Smooth muscle cell (in vitro differentiated cells): ENCODE measurements at regions not wholly inside any gene's neighbourhood (a gene's known extent, or its start where the extent isn't known, plus 50 kb on each side); places are given as distances from the start of the nearest gene placed in this dataset.
A peak's percentile ranks its signal among the peaks of the same experiment; 100 is the strongest.

ENCODE experiments used
- DNase-seq: peaks from one replicate; lab custom pipeline; 2025; ENCODE audit not compliant: unreplicated experiment; lab: John Stamatoyannopoulos, UW
- H2AFZ ChIP-seq: fragments of 200-600 bp; sonication (generic); 2 replicates; pipeline ENCODE4 v1.6.0; 2016; ENCODE audit warnings: antibody characterized with exemption, low read depth, mild to moderate bottlenecking
- H3F3A ChIP-seq: fragments of 200-600 bp; sonication (generic); 2 replicates; pipeline ENCODE4 v1.6.0; 2017; ENCODE audit warnings: antibody characterized with exemption, low read depth
- H3K27ac ChIP-seq: fragments of 200-600 bp; sonication (generic); 2 replicates; pipeline ENCODE4 v1.5.1; 2016; ENCODE audit warnings: low read depth, mild to moderate bottlenecking
- H3K27me3 ChIP-seq: fragments of 200-600 bp; sonication (generic); 2 replicates; pipeline ENCODE4 v1.6.1; 2016; ENCODE audit warnings: low read depth, mild to moderate bottlenecking
- H3K36me3 ChIP-seq: fragments of 200-600 bp; sonication (generic); 2 replicates; pipeline ENCODE4 v1.5.1; 2016; ENCODE audit warnings: low read depth
- H3K4me1 ChIP-seq: fragments of 200-600 bp; sonication (generic); 2 replicates; pipeline ENCODE4 v1.5.1; 2016; ENCODE audit warnings: low read depth
- H3K4me2 ChIP-seq: fragments of 200-600 bp; sonication (generic); 2 replicates; pipeline ENCODE4 v1.6.0; 2016; ENCODE audit warnings: mild to moderate bottlenecking
- H3K4me3 ChIP-seq: fragments of 200-600 bp; sonication (generic); 2 replicates; pipeline ENCODE4 v1.5.1; 2016; ENCODE audit warnings: mild to moderate bottlenecking
- H3K79me2 ChIP-seq: fragments of 200-600 bp; sonication (generic); 2 replicates; pipeline ENCODE4 v1.6.0; 2016; ENCODE audit warnings: low read depth, mild to moderate bottlenecking
- H3K9ac ChIP-seq: fragments of 200-600 bp; sonication (generic); 2 replicates; pipeline ENCODE4 v1.6.0; 2016; ENCODE audit warnings: low read depth
- H3K9me3 ChIP-seq: fragments of 200-600 bp; sonication (generic); replicated peaks from 2 replicates; pipeline ENCODE4 v1.5.1; 2016; ENCODE audit warnings: low read depth
- H4K20me1 ChIP-seq: fragments of 200-600 bp; sonication (generic); 2 replicates; pipeline ENCODE4 v1.6.0; 2016; ENCODE audit warnings: low read depth
- WGBS: methylation state at CpG from one replicate; pipeline ENCODE4 v1.1.7; 2016; ENCODE audit warnings: low lambda C conversion rate; 5-methylcytosine and 5-hydroxymethylcytosine counted together
- TF ChIP-seq, protein P1 (sequence below): fragments of 200-600 bp; sonication (generic); IDR thresholded peaks from 2 replicates; pipeline ENCODE4 v1.5.1; 2017; ENCODE audit warnings: borderline replicate concordance, mild to moderate bottlenecking, antibody characterized with exemption; ENCODE audit not compliant: insufficient read depth, poor library complexity, severe bottlenecking

DNA sequence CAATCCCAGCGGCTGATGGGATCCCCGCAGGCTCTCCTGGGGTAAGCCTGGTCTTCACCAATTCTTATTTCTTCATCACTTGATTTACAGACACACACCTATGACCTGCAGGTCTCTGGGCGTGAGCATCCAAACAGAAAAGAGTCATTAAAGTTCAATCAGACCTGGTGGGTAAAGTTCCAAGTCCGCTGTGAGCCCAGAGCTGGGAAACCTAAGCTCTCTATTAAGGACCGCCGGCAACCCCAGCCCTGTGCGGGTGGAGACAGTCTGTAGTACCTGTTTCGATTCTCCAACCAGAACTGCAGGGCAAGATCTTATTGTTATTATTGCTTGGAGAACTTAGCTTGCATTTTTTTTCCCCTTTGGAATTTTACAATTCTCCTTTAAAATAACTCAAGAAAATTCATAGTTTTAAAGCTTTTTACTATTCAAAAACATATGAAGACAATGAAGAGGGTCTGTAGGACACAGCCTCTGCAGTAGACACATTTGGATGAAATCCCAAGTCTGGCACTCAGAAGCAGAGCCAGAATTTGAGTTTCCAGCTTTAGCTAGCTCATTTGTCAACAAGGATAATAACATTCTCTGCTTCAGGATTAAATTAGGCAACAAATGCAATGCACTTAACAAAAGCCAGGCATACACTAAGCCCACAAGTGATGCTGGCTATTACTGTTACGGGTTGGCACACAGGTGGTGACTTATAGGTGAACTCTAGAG lies 376.4 kb downstream of the INSIG2 start:
- Histone ChIP-seq H4K20me1 (no peaks in the 10 kb centered on the region), H3F3A (no peaks in the 10 kb centered on the region), H3K79me2 (no peaks in the 10 kb centered on the region), H3K27me3 (peaks cover 26% of the 10 kb centered on the region), H3K9ac (no peak overlapping the region), H3K27ac (no peak overlapping the region), H3K4me2 (no peak overlapping the region), H2AFZ (no peak overlapping the region), H3K4me3 (no peak overlapping the region), H3K9me3 (no peaks in the 10 kb centered on the region), H3K36me3 (no peaks in the 10 kb centered on the region), H3K4me1 (no peaks in the 10 kb centered on the region)
- TF ChIP-seq, protein P1, sequence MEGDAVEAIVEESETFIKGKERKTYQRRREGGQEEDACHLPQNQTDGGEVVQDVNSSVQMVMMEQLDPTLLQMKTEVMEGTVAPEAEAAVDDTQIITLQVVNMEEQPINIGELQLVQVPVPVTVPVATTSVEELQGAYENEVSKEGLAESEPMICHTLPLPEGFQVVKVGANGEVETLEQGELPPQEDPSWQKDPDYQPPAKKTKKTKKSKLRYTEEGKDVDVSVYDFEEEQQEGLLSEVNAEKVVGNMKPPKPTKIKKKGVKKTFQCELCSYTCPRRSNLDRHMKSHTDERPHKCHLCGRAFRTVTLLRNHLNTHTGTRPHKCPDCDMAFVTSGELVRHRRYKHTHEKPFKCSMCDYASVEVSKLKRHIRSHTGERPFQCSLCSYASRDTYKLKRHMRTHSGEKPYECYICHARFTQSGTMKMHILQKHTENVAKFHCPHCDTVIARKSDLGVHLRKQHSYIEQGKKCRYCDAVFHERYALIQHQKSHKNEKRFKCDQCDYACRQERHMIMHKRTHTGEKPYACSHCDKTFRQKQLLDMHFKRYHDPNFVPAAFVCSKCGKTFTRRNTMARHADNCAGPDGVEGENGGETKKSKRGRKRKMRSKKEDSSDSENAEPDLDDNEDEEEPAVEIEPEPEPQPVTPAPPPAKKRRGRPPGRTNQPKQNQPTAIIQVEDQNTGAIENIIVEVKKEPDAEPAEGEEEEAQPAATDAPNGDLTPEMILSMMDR, result no peak
- DNase-seq, result no peak
- WGBS, result 83% methylated on average over 9 of the region's 9 CpGs

DNA sequence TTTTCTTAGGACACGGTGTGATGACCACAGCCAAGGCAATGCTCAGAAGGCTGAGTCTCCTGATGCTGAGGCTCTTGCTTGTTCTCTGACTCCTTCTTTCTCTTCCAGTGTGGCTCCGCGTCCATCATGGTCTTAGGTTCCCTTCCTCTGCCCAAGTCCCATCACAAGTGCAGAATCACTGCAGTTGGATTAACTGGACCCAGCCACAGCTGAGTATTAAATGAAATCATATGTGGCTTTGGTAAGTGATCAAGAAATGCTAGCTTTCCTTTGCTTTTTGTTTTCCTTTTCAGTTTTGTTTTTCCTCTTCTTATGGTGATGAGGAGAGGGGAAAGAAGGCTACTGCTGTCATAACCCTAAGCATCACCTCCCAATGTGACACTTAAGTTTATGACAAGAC lies 375.8 kb downstream of the INSIG2 start:
- Histone ChIP-seq H4K20me1 (no peaks in the 10 kb centered on the region), H2AFZ (no peak overlapping the region), H3K4me3 (no peak overlapping the region), H3K9ac (no peak overlapping the region), H3K36me3 (no peaks in the 10 kb centered on the region), H3K4me1 (no peaks in the 10 kb centered on the region), H3K27me3 (peaks cover 23% of the 10 kb centered on the region), H3K4me2 (no peak overlapping the region), H3K27ac (no peak overlapping the region), H3K79me2 (no peaks in the 10 kb centered on the region), H3F3A (no peaks in the 10 kb centered on the region), H3K9me3 (no peaks in the 10 kb centered on the region)
- TF ChIP-seq, protein P1, result no peak
- 93% methylated on average over 3 of the region's 3 CpGs for WGBS
- no peak for DNase-seq

DNA sequence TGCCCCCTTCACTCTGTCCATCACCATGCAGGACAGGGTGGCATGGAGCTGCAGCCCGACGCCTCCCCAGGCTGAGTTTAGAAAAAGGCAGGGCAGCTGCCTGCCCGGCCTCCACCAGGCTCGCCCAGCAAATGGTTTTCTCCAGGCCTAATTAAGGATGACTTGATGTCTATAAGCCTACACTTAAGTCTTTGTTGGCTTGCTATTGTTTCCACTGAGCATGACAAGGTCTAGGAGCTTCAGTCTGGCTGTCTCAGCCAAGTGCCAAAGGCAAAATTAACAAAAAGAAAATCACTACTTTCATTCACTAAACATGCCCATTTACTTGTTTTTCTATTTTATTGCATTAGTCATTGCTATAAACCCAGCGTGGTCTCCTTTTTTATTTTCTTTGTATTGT lies 372.2 kb downstream of the INSIG2 start:
- H3K4me1 ChIP-seq, result no peaks in the 10 kb centered on the region
- H3K79me2 ChIP-seq, result no peaks in the 10 kb centered on the region
- no peak overlapping the region for H2AFZ ChIP-seq
- no peaks in the 10 kb centered on the region for H3K9me3 ChIP-seq
- no peaks in the 10 kb centered on the region for H3F3A ChIP-seq
- H3K4me2 ChIP-seq, result no peak overlapping the region
- no peak overlapping the region for H3K4me3 ChIP-seq
- TF ChIP-seq, protein P1, result no peak
- WGBS, result 76% methylated on average over 5 of the region's 5 CpGs
- H4K20me1 ChIP-seq, result no peaks in the 10 kb centered on the region
- peaks cover 17% of the 10 kb centered on the region for H3K27me3 ChIP-seq
- no peaks in the 10 kb centered on the region for H3K36me3 ChIP-seq
- DNase-seq, result no peak
- no peak overlapping the region for H3K27ac ChIP-seq
- H3K9ac ChIP-seq, result no peak overlapping the region

DNA sequence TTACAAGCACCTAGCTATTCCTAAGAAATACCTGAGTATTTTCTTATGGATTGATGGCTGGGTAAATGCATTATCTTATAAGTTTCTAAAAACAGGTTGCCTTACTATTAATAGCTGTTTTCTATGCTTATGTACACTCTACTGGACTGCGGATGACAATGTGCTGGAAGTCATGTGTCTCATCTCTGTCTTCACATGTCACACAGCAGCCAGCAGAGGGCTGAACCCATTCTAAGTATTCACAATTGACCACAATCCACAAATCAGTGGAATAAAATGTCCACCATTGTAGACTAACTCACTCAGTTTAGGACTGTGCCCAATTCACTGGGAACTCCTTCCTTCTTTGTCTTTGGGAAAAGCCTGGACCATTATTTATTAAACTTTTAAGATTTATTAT lies 371.2 kb downstream of the INSIG2 start:
- no peak overlapping the region for H3K27ac ChIP-seq

More for the DNA sequence above, 371.2 kb downstream of the INSIG2 start:
- H3K79me2 ChIP-seq, result no peaks in the 10 kb centered on the region
- no peaks in the 10 kb centered on the region for H3K4me1 ChIP-seq
- H3K4me2 ChIP-seq, result no peak overlapping the region
- H3K9me3 ChIP-seq, result no peaks in the 10 kb centered on the region
- peaks cover 17% of the 10 kb centered on the region for H3K27me3 ChIP-seq
- H2AFZ ChIP-seq, result no peak overlapping the region
- H3K36me3 ChIP-seq, result no peaks in the 10 kb centered on the region
- TF ChIP-seq, protein P1, result peak; percentile 19
- no peaks in the 10 kb centered on the region for H3F3A ChIP-seq
- no peak overlapping the region for H3K4me3 ChIP-seq
- H4K20me1 ChIP-seq, result no peaks in the 10 kb centered on the region
- 81% methylated on average over 1 of the region's 1 CpG for WGBS
- H3K9ac ChIP-seq, result no peak overlapping the region
- no peak for DNase-seq
